OCI-LY1 (cell line): ENCODE measurements at regions not wholly inside any gene's neighbourhood (a gene's known extent, or its start where the extent isn't known, plus 50 kb on each side); places are given as distances from the start of the nearest gene placed in this dataset.

Experiments
- CTCF ChIP-seq: fragments of 200-600 bp; sonication (generic), shearing (Covaris generic); IDR thresholded peaks from 2 replicates; pipeline ENCODE4 v1.5.1; 2017; ENCODE audit warnings: mild to moderate bottlenecking, antibody characterized with exemption, low read length, moderate library complexity, mixed read lengths
- EZH2 ChIP-seq: fragments of 200-600 bp; sonication (generic), shearing (Covaris generic); IDR thresholded peaks from 2 replicates; pipeline ENCODE4 v1.8.0; 2017; ENCODE audit warnings: borderline replicate concordance, mixed run types, mild to moderate bottlenecking, antibody characterized with exemption, low read length, moderate library complexity, mixed read lengths

- TF ChIP-seq CTCF: no peak
- TF ChIP-seq EZH2: no peak
Measured at GRCh38 chr7:131149429-131149773, 178.3 kb upstream of the MKLN1 start.
